ENCODE measurements at regions not wholly inside any gene's neighbourhood (a gene's known extent, or its start where the extent isn't known, plus 50 kb on each side); places are given as distances from the start of the nearest gene placed in this dataset.
A peak's percentile ranks its signal among the peaks of the same experiment; 100 is the strongest.

DNA sequence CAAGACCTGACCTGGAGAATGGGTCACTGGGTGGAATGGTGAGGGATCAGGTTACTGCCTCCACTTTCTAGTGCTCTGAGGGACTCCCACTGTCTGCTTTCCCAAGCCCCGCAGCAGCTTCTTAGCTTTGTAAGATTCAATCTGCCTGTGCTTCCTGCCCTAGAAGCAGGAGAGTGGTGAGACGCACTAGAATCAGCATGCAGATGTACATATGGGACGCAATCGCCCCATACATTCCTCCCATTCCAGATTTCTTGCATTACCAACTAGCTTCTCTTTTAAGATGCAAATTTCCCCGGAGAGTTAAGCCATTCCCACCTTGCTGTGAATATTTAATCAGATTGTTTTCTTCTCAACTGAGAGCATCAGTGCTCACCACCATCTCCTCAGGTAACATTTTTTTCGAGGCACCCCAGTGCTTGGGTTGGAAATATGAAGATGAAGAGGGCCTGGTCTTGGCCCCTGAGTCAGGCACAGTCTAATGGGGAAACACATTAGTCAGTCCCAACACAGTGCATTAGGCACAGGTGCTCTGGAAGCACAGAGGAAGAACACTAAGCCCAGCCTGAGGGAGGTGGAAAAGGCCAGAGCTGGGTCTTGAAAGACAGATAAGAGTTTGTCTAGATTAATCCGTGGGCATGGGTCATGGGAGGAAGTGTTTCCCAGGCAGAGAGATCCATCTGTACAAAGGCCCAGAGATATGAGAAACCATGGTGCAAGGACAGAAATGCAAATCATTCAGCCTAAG is 66.7 kb upstream of the PRPS1 start:
- DNase-seq: no peak

- no peak for DNase-seq
Measured at GRCh38 chrX:107562482-107562881, 65.8 kb upstream of the PRPS1 start.

DNA sequence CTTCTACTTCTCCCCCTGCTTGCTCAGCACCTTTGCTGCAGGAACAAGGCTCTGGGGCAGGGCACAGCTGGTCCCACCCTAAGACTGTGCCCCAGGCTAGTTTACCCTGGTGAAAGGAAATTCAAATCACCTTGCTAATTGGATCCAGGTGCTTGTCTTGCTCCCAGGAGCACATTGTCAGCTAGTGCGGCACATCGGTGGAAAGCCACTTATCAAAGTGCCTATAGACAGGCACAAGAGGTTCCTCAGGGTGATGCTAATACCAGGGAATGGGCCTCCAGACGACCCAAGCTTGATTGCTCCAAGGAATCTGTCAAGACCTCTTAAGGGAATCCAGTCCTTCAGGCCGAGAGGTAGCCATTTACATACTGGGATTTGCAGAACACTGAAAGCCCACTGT is 64.5 kb upstream of the PRPS1 start:
- no peak for DNase-seq

GRCh38 chrX:107565015-107565414 is 63.3 kb upstream of the PRPS1 start:
- no peak for DNase-seq

DNA sequence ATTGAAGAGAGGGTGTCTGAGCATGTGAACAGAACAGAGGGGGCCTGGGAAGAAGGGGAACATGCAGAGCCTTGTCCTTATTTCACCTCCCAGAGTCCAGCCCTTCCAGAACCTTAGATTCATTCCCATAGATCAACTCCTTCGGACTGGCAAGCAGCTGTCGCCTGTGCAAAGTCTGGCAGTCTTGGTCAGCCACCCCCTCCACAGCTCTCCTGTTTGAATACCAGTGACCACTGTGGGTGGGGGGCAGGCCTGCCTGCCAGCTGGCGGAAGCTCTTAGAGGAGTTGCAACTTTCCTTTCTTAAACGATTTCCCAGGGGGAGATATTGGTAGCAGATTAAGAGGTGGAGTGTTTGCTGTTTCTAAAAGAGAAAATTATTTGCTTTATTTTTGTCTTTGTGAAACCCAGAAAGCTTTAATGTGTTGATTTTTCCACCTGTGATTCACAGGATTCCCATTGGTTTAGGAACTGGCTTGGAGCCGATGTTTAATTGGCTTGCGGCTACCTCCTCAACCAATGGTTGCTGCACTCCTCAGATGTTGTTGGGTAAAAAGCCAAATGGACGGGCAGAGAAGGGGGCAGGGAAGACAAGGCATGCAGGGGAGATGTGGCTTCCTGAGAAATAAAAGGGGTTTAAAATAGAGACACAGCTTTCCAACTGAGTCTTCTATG is 62.2 kb upstream of the PRPS1 start:
- DNase-seq: no peak

- DNase-seq: no peak
Measured at GRCh38 chrX:107566604-107567262, 61.6 kb upstream of the PRPS1 start.

- DNase-seq: no peak
Measured at GRCh38 chrX:107567370-107567769, 60.9 kb upstream of the PRPS1 start.

GRCh38 chrX:107571296-107571998 is 56.9 kb upstream of the PRPS1 start:
- DNase-seq: peak; percentile 0 to 11

- DNase-seq: no peak
Measured at GRCh38 chrX:107573016-107573415, 55.3 kb upstream of the PRPS1 start.

DNA sequence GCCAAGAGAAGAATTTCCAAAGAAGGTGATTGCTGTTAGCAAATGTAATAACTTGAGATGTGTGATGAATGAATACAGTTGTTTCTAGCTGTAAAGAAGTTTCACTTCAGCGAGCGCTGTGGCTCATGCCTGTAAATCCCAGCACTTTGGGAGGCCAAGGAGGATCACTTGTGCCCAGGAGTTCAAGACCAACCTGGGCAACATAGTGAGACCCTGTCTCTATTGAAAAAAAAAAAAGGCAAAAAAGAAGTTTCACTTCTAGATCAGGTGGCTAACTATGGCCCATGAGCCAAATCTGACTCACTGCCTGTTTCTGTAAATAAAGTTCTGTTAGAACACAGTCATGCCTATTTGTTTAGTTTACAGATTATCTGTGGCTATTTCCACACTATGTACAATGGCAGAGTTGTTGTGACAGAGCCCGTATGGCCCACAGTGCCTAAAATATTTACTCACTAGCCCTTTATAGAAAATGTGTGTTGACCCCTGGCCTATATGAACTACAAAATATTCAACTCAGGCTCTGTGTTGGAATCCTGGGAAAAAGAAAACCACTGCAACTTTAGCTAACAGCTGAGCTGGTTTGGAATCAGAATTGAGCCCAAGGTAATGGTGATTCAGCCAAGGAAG is 54.1 kb upstream of the PRPS1 start:
- no peak for DNase-seq

DNA sequence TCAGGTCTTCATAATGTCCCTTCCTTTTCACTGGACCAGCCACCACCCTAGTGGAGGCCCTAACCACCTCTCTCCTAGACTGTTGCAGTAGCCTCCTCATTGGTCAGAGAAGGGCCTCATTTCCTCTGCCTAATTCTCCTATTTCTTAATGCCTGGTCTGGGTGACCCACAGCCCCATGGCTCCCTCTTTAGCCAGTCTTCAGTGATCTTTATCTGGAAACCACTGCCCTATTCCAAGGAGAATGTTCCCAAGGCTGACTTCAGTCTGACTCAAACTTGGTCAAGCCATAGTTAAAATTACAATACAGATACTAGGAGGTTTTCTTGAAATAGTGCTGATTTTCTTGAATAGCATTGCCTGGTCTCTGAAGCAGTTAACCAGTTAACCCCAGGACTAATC is 53.6 kb upstream of the PRPS1 start:
- no peak for DNase-seq

- no peak for DNase-seq
Measured at GRCh38 chrX:107576392-107576791, 51.9 kb upstream of the PRPS1 start.

- no peak for DNase-seq
Measured at GRCh38 chrX:107576841-107577240, 51.5 kb upstream of the PRPS1 start.

GRCh38 chrX:107577933-107578332 is 50.4 kb upstream of the PRPS1 start:
- DNase-seq: no peak

Data from SW 1271 (cell line).